ENCODE measurements at regions not wholly inside any gene's neighbourhood (a gene's known extent, or its start where the extent isn't known, plus 50 kb on each side); places are given as distances from the start of the nearest gene placed in this dataset.

- TF ChIP-seq POLR2AphosphoS5 (IDR thresholded peaks at IDR 0.05; ENCODE audit: insufficient read depth in 1 of 2, low read depth in 1 of 2), result no peak
- no peak for TF ChIP-seq POLR2A (IDR thresholded peaks at IDR 0.05)
- TF ChIP-seq CTCF (IDR thresholded peaks at IDR 0.05), result no peak
Observed at GRCh38 chr14:43786066-43786762, 720.9 kb downstream of the FSCB start.
